SK-N-SH treated with all-trans-retinoic acid at 6 μM for 48 hours (cell line): ENCODE measurements at regions not wholly inside any gene's neighbourhood (a gene's known extent, or its start where the extent isn't known, plus 50 kb on each side); places are given as distances from the start of the nearest gene placed in this dataset.

Experiments
- ATAC-seq: fragments of 200-7000 bp; cut with Tn5 transposase; 3 replicates; pipeline ENCODE4 v1.9.1; 2020; ENCODE audit warnings: mild to moderate bottlenecking, moderate library complexity
- CSDC2 ChIP-seq: fragments of 250-450 bp; sonication (Bioruptor Pico); IDR thresholded peaks from 2 replicates; pipeline ENCODE4 v1.5.0; 2020; ENCODE audit warnings: mild to moderate bottlenecking, moderate library complexity
- ISL1 ChIP-seq: fragments of 250-450 bp; sonication (Bioruptor Pico); IDR thresholded peaks from 2 replicates; pipeline ENCODE4 v2.1.2; 2022; ENCODE audit warnings: mild to moderate bottlenecking, moderate library complexity
- OSR1 ChIP-seq: fragments of 250-450 bp; sonication (Bioruptor Pico); IDR thresholded peaks from 2 replicates; pipeline ENCODE4 v1.8.0; 2022; ENCODE audit warnings: moderate library complexity, mild to moderate bottlenecking, inconsistent platforms
- RARB ChIP-seq: fragments of 250-450 bp; sonication (Bioruptor Pico); IDR thresholded peaks from 2 replicates; pipeline ENCODE4 v1.8.0; 2021; ENCODE audit warnings: mild to moderate bottlenecking, moderate library complexity
- TSHZ2 ChIP-seq: fragments of 250-450 bp; sonication (Bioruptor Pico); IDR thresholded peaks from 2 replicates; pipeline ENCODE4 v1.5.0; 2020; ENCODE audit warnings: mild to moderate bottlenecking, moderate library complexity
- ZC3H10 ChIP-seq: fragments of 250-450 bp; sonication (Bioruptor Pico); IDR thresholded peaks from 2 replicates; pipeline ENCODE4 v1.5.1; 2021; ENCODE audit warnings: mild to moderate bottlenecking, moderate library complexity
- ZFP30 ChIP-seq: fragments of 450-650 bp; formaldehyde crosslinking; IDR thresholded peaks from 2 replicates; pipeline ENCODE4 v1.5.0; 2022; ENCODE audit warnings: mild to moderate bottlenecking, moderate library complexity
- ZNF565 ChIP-seq: fragments of 450-650 bp; formaldehyde crosslinking; conservative IDR thresholded peaks from 2 replicates; pipeline ENCODE4 v1.5.0; 2020; ENCODE audit warnings: low read depth, mild to moderate bottlenecking, moderate library complexity

GRCh38 chr1:200228081-200228480 is 181.8 kb downstream of the ZNF281 start:
- TF ChIP-seq ZNF565 (CRISPR knock-in tag) (no peak), OSR1 (CRISPR knock-in tag) (no peak), RARB (CRISPR knock-in tag) (no peak), ISL1 (no peak), ZFP30 (CRISPR knock-in tag) (no peak), ZC3H10 (CRISPR knock-in tag) (no peak), CSDC2 (CRISPR knock-in tag) (no peak), TSHZ2 (CRISPR knock-in tag) (no peak)
- TF ChIP-seq, all 23 proteins: peak for 0
- no peak for ATAC-seq
